Caco-2 (cell line): ENCODE measurements at regions not wholly inside any gene's neighbourhood (a gene's known extent, or its start where the extent isn't known, plus 50 kb on each side); places are given as distances from the start of the nearest gene placed in this dataset.

ENCODE experiments used
- BruUV-seq: library from RNA; stranded (reverse); fragments of 400-500 nt; replicated peaks from 2 replicates; lab custom pipeline; 2021; lab: Mats Ljungman, UMichigan
- CTCF ChIA-PET: fragments of 300-600 bp; sonication (Branson Sonifier 250); formaldehyde crosslinking; loops from one replicate; lab custom pipeline; 2022; ENCODE audit warnings: antibody characterized with exemption; lab: Charles Lee
- POLR2A ChIA-PET: fragments of 300-600 bp; sonication (Branson Sonifier 250); formaldehyde crosslinking; loops from one replicate; lab custom pipeline; 2022; ENCODE audit warnings: antibody characterized with exemption; lab: Charles Lee
- DNase-seq, 2 experiments: peaks; one replicate each; pipeline versions ENCODE4 v3.0.0 to v3.0.0-alpha.2; 2020 to 2022
- H3K27me3 ChIP-seq: replicated peaks from 2 replicates; pipeline ENCODE4 v1.6.0; 2011; ENCODE audit warnings: low read length; ENCODE audit not compliant: control insufficient read depth, insufficient read depth
- H3K36me3 ChIP-seq: 2 replicates; pipeline ENCODE4 v1.5.1; 2011; ENCODE audit warnings: low read length; ENCODE audit not compliant: control insufficient read depth, insufficient read depth
- H3K4me1 ChIP-seq: fragments of 250-450 bp; sonication (Bioruptor Pico); 2 replicates; pipeline ENCODE4 v1.5.1; 2020; ENCODE audit warnings: mild to moderate bottlenecking
- H3K4me3 ChIP-seq: 2 replicates; pipeline ENCODE4 v1.5.1; 2011; ENCODE audit warnings: low read depth, mild to moderate bottlenecking, control low read depth, low read length
- H3K9me3 ChIP-seq: fragments of 250-450 bp; sonication (Bioruptor Pico); 2 replicates; pipeline ENCODE4 v1.5.1; 2020; ENCODE audit warnings: mild to moderate bottlenecking, moderate library complexity
- H3K27ac Mint-ChIP-seq: one replicate; pipeline ENCODE4 v1.8.0; 2022; ENCODE audit warnings: mixed read lengths; ENCODE audit not compliant: unreplicated experiment
- H3K27me3 Mint-ChIP-seq: one replicate; pipeline ENCODE4 v1.8.0; 2022; ENCODE audit warnings: mixed read lengths; ENCODE audit not compliant: insufficient read depth, unreplicated experiment
- H3K36me3 Mint-ChIP-seq: one replicate; pipeline ENCODE4 v1.8.0; 2022; ENCODE audit warnings: mild to moderate bottlenecking, mixed read lengths; ENCODE audit not compliant: insufficient read depth, unreplicated experiment
- H3K4me1 Mint-ChIP-seq: one replicate; pipeline ENCODE4 v1.8.0; 2022; ENCODE audit warnings: low read depth, mixed read lengths; ENCODE audit not compliant: unreplicated experiment
- H3K4me3 Mint-ChIP-seq: one replicate; pipeline ENCODE4 v1.8.0; 2022; ENCODE audit warnings: mild to moderate bottlenecking, moderate library complexity, mixed read lengths; ENCODE audit not compliant: unreplicated experiment
- H3K9me3 Mint-ChIP-seq: one replicate; pipeline ENCODE4 v1.8.0; 2022; ENCODE audit warnings: mixed read lengths; ENCODE audit not compliant: unreplicated experiment
- CTCF ChIP-seq, 2 experiments: fragments of 200-600 bp in 1 of 2; IDR thresholded peaks; 1 replicate in 1 of 2; 2 replicates in 1 of 2; pipeline versions ENCODE4 v1.5.1 to v1.8.0; 2011 to 2022; ENCODE audit warnings: antibody characterized with exemption in 1 of 2, control low read depth in 1 of 2, inconsistent platforms in 1 of 2, low read depth in 1 of 2, low read length in 1 of 2, mild to moderate bottlenecking in 1 of 2, moderate library complexity in 1 of 2; ENCODE audit not compliant: insufficient read depth in 1 of 2, severe bottlenecking in 1 of 2, unreplicated experiment in 1 of 2
- intact Hi-C: fragments of 100-400 bp; cut with micrococcal nuclease; formaldehyde crosslinking; loops from one replicate; pipeline ENCODE4 v1.10.0; 2022; ENCODE audit not compliant: unreplicated experiment

- Histone ChIP-seq H3K36me3 (no peaks in the 10 kb centered on the region), H3K27me3 (no peaks in the 10 kb centered on the region), H3K4me3 (no peak overlapping the region), H3K4me1 (0 out of 2 replicates have a peak, but pooled peaks cover under 1% of the 10 kb centered on the region), H3K9me3 (no peaks in the 10 kb centered on the region)
- no peak overlapping the region for H3K27ac Mint-ChIP-seq
- H3K36me3 Mint-ChIP-seq = no peaks in the 10 kb centered on the region
- DNase-seq = no peak
- CTCF ChIA-PET = no interaction called here
- intact Hi-C loops = no loop called here
- no peak for TF ChIP-seq CTCF (IDR thresholded peaks at IDR 0.05; ENCODE audit: insufficient read depth in 1 of 2, low read depth in 1 of 2, low read length in 1 of 2, severe bottlenecking in 1 of 2, unreplicated experiment in 1 of 2)
- POLR2A ChIA-PET = no interaction called here
- peaks cover 5% of the 10 kb centered on the region for H3K9me3 Mint-ChIP-seq
- BruUV-seq = no TSS peak
- no peak overlapping the region for H3K4me3 Mint-ChIP-seq
- peaks cover 3% of the 10 kb centered on the region for H3K4me1 Mint-ChIP-seq
- no peaks in the 10 kb centered on the region for H3K27me3 Mint-ChIP-seq
Measured at GRCh38 chr6:112504621-112505020, 157.5 kb downstream of the RFPL4B start.

- Mint-ChIP-seq H3K36me3 (no peaks in the 10 kb centered on the region), H3K4me3 (no peak overlapping the region), H3K4me1 (peaks cover 15% of the 10 kb centered on the region), H3K27ac (no peak overlapping the region), H3K27me3 (peaks cover 7% of the 10 kb centered on the region), H3K9me3 (peaks cover 11% of the 10 kb centered on the region)
- H3K27me3 ChIP-seq = no peaks in the 10 kb centered on the region
- intact Hi-C loops = no loop called here
- H3K9me3 ChIP-seq = no peaks in the 10 kb centered on the region
- TF ChIP-seq CTCF (IDR thresholded peaks at IDR 0.05; ENCODE audit: insufficient read depth in 1 of 2, low read depth in 1 of 2, low read length in 1 of 2, severe bottlenecking in 1 of 2, unreplicated experiment in 1 of 2) = no peak
- ChIA-PET CTCF (no interaction called here), POLR2A (no interaction called here)
- H3K36me3 ChIP-seq = no peaks in the 10 kb centered on the region
- H3K4me1 ChIP-seq = peaks cover 9% of the 10 kb centered on the region; the same call in 1 of the 2 replicates
- no peak for DNase-seq
- no TSS peak for BruUV-seq
- H3K4me3 ChIP-seq = no peak overlapping the region
Measured at GRCh38 chr6:112511441-112511840, 164.3 kb downstream of the RFPL4B start.

DNA sequence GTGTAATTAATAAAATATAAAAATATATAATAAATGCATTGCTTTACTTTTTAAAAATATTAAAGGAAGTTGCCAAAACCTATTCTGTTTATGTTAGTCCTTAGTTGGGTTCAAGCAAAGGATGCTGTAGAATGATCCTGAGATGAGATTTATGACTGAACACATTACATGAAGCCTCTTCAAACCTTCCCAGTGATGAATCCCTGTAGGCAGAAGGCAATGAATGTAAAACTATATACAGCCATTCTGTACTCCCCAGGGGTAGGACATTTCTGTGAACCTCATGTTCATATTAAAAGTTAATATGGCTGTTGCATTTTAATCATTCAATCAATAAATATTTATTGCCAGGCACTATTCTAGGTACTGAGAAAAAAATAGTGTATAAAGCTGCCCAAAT lies 166.0 kb downstream of the RFPL4B start:
- intact Hi-C loops = no loop called here
- H3K36me3 ChIP-seq = no peaks in the 10 kb centered on the region
- Mint-ChIP-seq H3K9me3 (peaks cover 11% of the 10 kb centered on the region), H3K4me3 (no peak overlapping the region), H3K27me3 (peaks cover 7% of the 10 kb centered on the region), H3K36me3 (no peaks in the 10 kb centered on the region), H3K27ac (no peak overlapping the region), H3K4me1 (peaks cover 15% of the 10 kb centered on the region)
- no peaks in the 10 kb centered on the region for H3K9me3 ChIP-seq
- peaks cover 9% of the 10 kb centered on the region; the same call in 1 of the 2 replicates for H3K4me1 ChIP-seq
- CTCF ChIA-PET = no interaction called here
- no peaks in the 10 kb centered on the region for H3K27me3 ChIP-seq
- DNase-seq = no peak
- POLR2A ChIA-PET = no interaction called here
- no peak overlapping the region for H3K4me3 ChIP-seq
- no TSS peak for BruUV-seq
- TF ChIP-seq CTCF (IDR thresholded peaks at IDR 0.05; ENCODE audit: insufficient read depth in 1 of 2, low read depth in 1 of 2, low read length in 1 of 2, severe bottlenecking in 1 of 2, unreplicated experiment in 1 of 2) = no peak
